ENCODE measurements at regions not wholly inside any gene's neighbourhood (a gene's known extent, or its start where the extent isn't known, plus 50 kb on each side); places are given as distances from the start of the nearest gene placed in this dataset.
A peak's percentile ranks its signal among the peaks of the same experiment; 100 is the strongest.

GRCh38 chrX:68936608-68937007, 107.8 kb downstream of the EFNB1 start:
- H3K9me3 ChIP-seq (ENCODE audit: control insufficient read depth, insufficient read depth, low read length) = no peaks in the 10 kb centered on the region
- H3K27me3 ChIP-seq (ENCODE audit: control insufficient read depth, insufficient read depth, low read length) = peaks cover 2% of the 10 kb centered on the region
- H3K27ac ChIP-seq (ENCODE audit: low read depth, low read length) = no peak overlapping the region
- no peak overlapping the region for H3K4me3 ChIP-seq (ENCODE audit: low read depth, low read length)
- DNase-seq (ENCODE audit: low read depth in 4 of 6, low spot score in 6 of 6) = no peak
- no peaks in the 10 kb centered on the region for H3K4me1 ChIP-seq (ENCODE audit: control insufficient read depth, insufficient read depth, low read length)
- H3K36me3 ChIP-seq (ENCODE audit: control insufficient read depth, insufficient read depth, low read length) = no peaks in the 10 kb centered on the region

- 78% methylated on average over 2 of the region's 4 CpGs for WGBS (ENCODE audit: insufficient coverage)
Measured at GRCh38 chrX:68936126-68936525, 107.3 kb downstream of the EFNB1 start.

GRCh38 chrX:68935362-68935761, 106.5 kb downstream of the EFNB1 start:
- 67% methylated on average over 1 of the region's 2 CpGs for WGBS (ENCODE audit: insufficient coverage)
- Histone ChIP-seq H3K4me1 (ENCODE audit: control insufficient read depth, insufficient read depth, low read length) (peaks cover 6% of the 10 kb centered on the region), H3K4me3 (ENCODE audit: low read depth, low read length) (no peak overlapping the region), H3K9me3 (ENCODE audit: control insufficient read depth, insufficient read depth, low read length) (no peaks in the 10 kb centered on the region), H3K27ac (ENCODE audit: low read depth, low read length) (no peak overlapping the region), H3K27me3 (ENCODE audit: control insufficient read depth, insufficient read depth, low read length) (peaks cover 2% of the 10 kb centered on the region), H3K36me3 (ENCODE audit: control insufficient read depth, insufficient read depth, low read length) (no peaks in the 10 kb centered on the region)
- no peak for DNase-seq (ENCODE audit: low read depth in 4 of 6, low spot score in 6 of 6)

More at GRCh38 chrX:68936126-68936525, 107.3 kb downstream of the EFNB1 start:
- Histone ChIP-seq H3K4me1 (ENCODE audit: control insufficient read depth, insufficient read depth, low read length) (peaks cover 2% of the 10 kb centered on the region), H3K36me3 (ENCODE audit: control insufficient read depth, insufficient read depth, low read length) (no peaks in the 10 kb centered on the region), H3K9me3 (ENCODE audit: control insufficient read depth, insufficient read depth, low read length) (no peaks in the 10 kb centered on the region), H3K27me3 (ENCODE audit: control insufficient read depth, insufficient read depth, low read length) (peaks cover 2% of the 10 kb centered on the region), H3K27ac (ENCODE audit: low read depth, low read length) (no peak overlapping the region), H3K4me3 (ENCODE audit: low read depth, low read length) (no peak overlapping the region)
- DNase-seq (ENCODE audit: low read depth in 4 of 6, low spot score in 6 of 6) = peak in 1 of 6 donors; percentile 8

- no peak overlapping the region for H3K4me3 ChIP-seq (ENCODE audit: low read depth, low read length)
- H3K27me3 ChIP-seq (ENCODE audit: control insufficient read depth, insufficient read depth, low read length) = peaks cover 2% of the 10 kb centered on the region
- no peak overlapping the region for H3K27ac ChIP-seq (ENCODE audit: low read depth, low read length)
- 73% methylated on average over 4 of the region's 6 CpGs for WGBS (ENCODE audit: insufficient coverage)
- H3K9me3 ChIP-seq (ENCODE audit: control insufficient read depth, insufficient read depth, low read length) = no peaks in the 10 kb centered on the region
- no peaks in the 10 kb centered on the region for H3K36me3 ChIP-seq (ENCODE audit: control insufficient read depth, insufficient read depth, low read length)
- peaks cover 6% of the 10 kb centered on the region for H3K4me1 ChIP-seq (ENCODE audit: control insufficient read depth, insufficient read depth, low read length)
- DNase-seq (ENCODE audit: low read depth in 4 of 6, low spot score in 6 of 6) = no peak
Measured at GRCh38 chrX:68934922-68935321, 106.1 kb downstream of the EFNB1 start.

- Histone ChIP-seq H3K4me3 (ENCODE audit: low read depth, low read length) (no peak overlapping the region), H3K27ac (ENCODE audit: low read depth, low read length) (no peak overlapping the region), H3K36me3 (ENCODE audit: control insufficient read depth, insufficient read depth, low read length) (no peaks in the 10 kb centered on the region), H3K27me3 (ENCODE audit: control insufficient read depth, insufficient read depth, low read length) (peaks cover 2% of the 10 kb centered on the region), H3K4me1 (ENCODE audit: control insufficient read depth, insufficient read depth, low read length) (peaks cover 9% of the 10 kb centered on the region), H3K9me3 (ENCODE audit: control insufficient read depth, insufficient read depth, low read length) (no peaks in the 10 kb centered on the region)
- WGBS (ENCODE audit: insufficient coverage) = 43% methylated on average over 2 of the region's 3 CpGs
- DNase-seq (ENCODE audit: low read depth in 4 of 6, low spot score in 6 of 6) = no peak
Measured at GRCh38 chrX:68934421-68934820, 105.6 kb downstream of the EFNB1 start.

GRCh38 chrX:68932611-68933010, 103.8 kb downstream of the EFNB1 start:
- H3K4me1 ChIP-seq (ENCODE audit: control insufficient read depth, insufficient read depth, low read length) = peaks cover 12% of the 10 kb centered on the region
- peaks cover 4% of the 10 kb centered on the region for H3K27me3 ChIP-seq (ENCODE audit: control insufficient read depth, insufficient read depth, low read length)
- H3K36me3 ChIP-seq (ENCODE audit: control insufficient read depth, insufficient read depth, low read length) = no peaks in the 10 kb centered on the region
- H3K27ac ChIP-seq (ENCODE audit: low read depth, low read length) = no peak overlapping the region
- no peak overlapping the region for H3K4me3 ChIP-seq (ENCODE audit: low read depth, low read length)
- 80% methylated on average over 1 of the region's 4 CpGs for WGBS (ENCODE audit: insufficient coverage)
- peak in 2 of 6 donors; percentile 27 to 56 for DNase-seq (ENCODE audit: low read depth in 4 of 6, low spot score in 6 of 6)
- H3K9me3 ChIP-seq (ENCODE audit: control insufficient read depth, insufficient read depth, low read length) = no peaks in the 10 kb centered on the region

GRCh38 chrX:68931345-68931744, 102.5 kb downstream of the EFNB1 start:
- Histone ChIP-seq H3K27me3 (ENCODE audit: control insufficient read depth, insufficient read depth, low read length) (peaks cover 4% of the 10 kb centered on the region), H3K36me3 (ENCODE audit: control insufficient read depth, insufficient read depth, low read length) (no peaks in the 10 kb centered on the region), H3K4me3 (ENCODE audit: low read depth, low read length) (no peak overlapping the region), H3K9me3 (ENCODE audit: control insufficient read depth, insufficient read depth, low read length) (no peaks in the 10 kb centered on the region), H3K27ac (ENCODE audit: low read depth, low read length) (no peak overlapping the region), H3K4me1 (ENCODE audit: control insufficient read depth, insufficient read depth, low read length) (peaks cover 12% of the 10 kb centered on the region)
- no peak for DNase-seq (ENCODE audit: low read depth in 4 of 6, low spot score in 6 of 6)
- 65% methylated on average over 3 of the region's 4 CpGs for WGBS (ENCODE audit: insufficient coverage)

GRCh38 chrX:68930542-68931317, 101.9 kb downstream of the EFNB1 start:
- no peak for DNase-seq (ENCODE audit: low read depth in 4 of 6, low spot score in 6 of 6)

GRCh38 chrX:68929332-68930150, 100.7 kb downstream of the EFNB1 start:
- DNase-seq (ENCODE audit: low read depth in 4 of 6, low spot score in 6 of 6) = no peak
- peaks cover 2% of the 10 kb centered on the region for H3K27me3 ChIP-seq (ENCODE audit: control insufficient read depth, insufficient read depth, low read length)
- peaks cover 12% of the 10 kb centered on the region for H3K4me1 ChIP-seq (ENCODE audit: control insufficient read depth, insufficient read depth, low read length)
- WGBS (ENCODE audit: insufficient coverage) = 56% methylated on average over 7 of the region's 9 CpGs
- H3K27ac ChIP-seq (ENCODE audit: low read depth, low read length) = no peak overlapping the region
- no peaks in the 10 kb centered on the region for H3K9me3 ChIP-seq (ENCODE audit: control insufficient read depth, insufficient read depth, low read length)
- no peaks in the 10 kb centered on the region for H3K36me3 ChIP-seq (ENCODE audit: control insufficient read depth, insufficient read depth, low read length)
- no peak overlapping the region for H3K4me3 ChIP-seq (ENCODE audit: low read depth, low read length)

More at GRCh38 chrX:68930542-68931317, 101.9 kb downstream of the EFNB1 start:
- peaks cover 12% of the 10 kb centered on the region for H3K4me1 ChIP-seq (ENCODE audit: control insufficient read depth, insufficient read depth, low read length)
- H3K4me3 ChIP-seq (ENCODE audit: low read depth, low read length) = no peak overlapping the region
- WGBS (ENCODE audit: insufficient coverage) = 45% methylated on average over 4 of the region's 5 CpGs
- H3K27ac ChIP-seq (ENCODE audit: low read depth, low read length) = no peak overlapping the region
- H3K27me3 ChIP-seq (ENCODE audit: control insufficient read depth, insufficient read depth, low read length) = peaks cover 2% of the 10 kb centered on the region
- no peaks in the 10 kb centered on the region for H3K36me3 ChIP-seq (ENCODE audit: control insufficient read depth, insufficient read depth, low read length)
- no peaks in the 10 kb centered on the region for H3K9me3 ChIP-seq (ENCODE audit: control insufficient read depth, insufficient read depth, low read length)
